ENCODE measurements at regions not wholly inside any gene's neighbourhood (a gene's known extent, or its start where the extent isn't known, plus 50 kb on each side); places are given as distances from the start of the nearest gene placed in this dataset.
"Not testable (repeated sequence)": the region's sequence is repeated elsewhere in the genome, so short reads cannot be mapped to it uniquely, and the experiment has no call there.

DNA sequence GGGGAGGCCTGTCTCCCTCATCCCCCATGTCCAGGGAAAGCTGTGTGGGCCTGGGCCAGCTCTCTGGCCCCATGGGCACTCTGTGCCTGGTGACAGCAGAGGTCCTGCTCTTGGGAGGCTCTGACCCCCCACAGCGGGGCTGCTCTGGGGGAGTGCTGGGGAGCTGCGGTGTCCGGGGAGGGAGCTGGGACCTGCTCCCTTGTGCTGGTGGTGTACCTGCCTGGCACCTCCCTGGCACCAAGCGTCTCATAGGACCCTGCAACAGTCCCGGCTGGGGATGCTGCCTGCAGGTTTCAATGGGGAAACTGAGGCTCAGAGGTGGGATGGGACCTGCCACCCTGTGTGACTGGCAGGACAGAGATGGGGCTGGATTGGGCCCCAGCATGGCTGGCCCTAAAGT, 111.3 kb downstream of the KIF26A start:
- DNase-seq (ENCODE audit: low read depth in 2 of 2) = no peak

DNA sequence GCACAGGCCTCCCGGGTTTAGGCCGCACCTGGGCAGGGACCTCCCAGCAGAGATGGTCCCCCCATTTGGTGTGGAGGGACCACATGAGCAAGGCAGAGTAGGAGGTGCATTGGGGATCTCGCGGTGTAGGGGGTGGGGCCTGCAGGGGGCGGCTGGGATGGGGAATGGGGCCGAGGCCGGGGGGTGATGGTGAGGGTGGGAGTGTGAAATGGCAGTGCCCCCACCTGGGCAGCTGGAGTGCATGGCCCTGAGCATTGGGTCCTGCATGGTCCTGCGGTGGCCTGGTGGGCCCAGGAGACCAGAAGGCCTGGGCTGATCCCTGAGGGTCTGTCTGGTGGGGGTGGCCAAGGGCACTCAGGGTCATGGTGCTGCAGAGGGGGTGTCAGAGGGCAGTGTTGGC, 111.8 kb downstream of the KIF26A start:
- no peak for DNase-seq (ENCODE audit: low read depth in 2 of 2)

DNA sequence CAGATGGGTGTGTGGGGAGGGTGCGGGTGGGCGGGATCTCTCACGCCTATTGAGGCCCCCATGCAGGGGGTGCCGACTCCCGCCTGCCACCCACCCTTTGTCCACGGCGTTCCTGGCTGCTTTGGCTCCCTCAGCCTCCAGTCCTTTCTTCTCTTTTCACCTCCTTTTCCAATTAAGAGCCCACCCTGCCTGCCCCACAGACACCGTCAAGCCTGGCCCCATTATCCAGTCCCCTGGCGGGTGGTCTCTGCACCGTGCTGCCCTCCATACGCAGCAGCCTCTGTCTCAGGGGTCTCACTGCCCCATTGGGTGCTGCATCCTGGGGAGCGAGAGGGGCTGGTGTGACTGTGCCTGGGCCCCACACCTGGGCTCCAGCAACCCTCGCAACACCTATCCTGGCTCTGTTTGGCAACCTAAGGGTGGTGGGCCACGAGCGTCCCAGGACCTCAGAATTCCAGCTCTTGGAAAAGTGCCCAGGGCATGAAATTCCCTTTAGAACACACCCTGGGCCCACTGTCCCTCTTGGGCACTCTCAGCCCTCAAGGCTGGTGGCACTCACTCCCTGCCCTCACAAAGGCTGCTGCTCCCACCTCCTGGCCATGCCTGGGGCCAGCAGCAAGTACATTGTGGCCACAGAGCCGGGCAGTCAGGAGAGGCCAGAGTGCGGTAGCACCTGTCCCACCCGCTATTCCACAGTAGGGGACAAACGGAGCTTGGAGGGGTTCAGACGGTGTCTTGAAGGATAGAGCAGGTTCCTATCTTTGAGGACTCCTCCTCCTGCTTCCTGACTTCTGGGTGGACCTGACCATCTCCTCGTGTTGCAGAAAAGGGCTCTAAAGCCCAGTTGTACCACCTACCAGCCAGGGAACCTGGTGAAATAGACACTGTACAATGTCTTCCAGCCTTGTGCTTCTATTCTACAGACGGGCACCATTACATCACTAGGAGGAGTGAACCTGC, 114.1 kb downstream of the KIF26A start:
- no peak for DNase-seq (ENCODE audit: low read depth in 2 of 2)

DNA sequence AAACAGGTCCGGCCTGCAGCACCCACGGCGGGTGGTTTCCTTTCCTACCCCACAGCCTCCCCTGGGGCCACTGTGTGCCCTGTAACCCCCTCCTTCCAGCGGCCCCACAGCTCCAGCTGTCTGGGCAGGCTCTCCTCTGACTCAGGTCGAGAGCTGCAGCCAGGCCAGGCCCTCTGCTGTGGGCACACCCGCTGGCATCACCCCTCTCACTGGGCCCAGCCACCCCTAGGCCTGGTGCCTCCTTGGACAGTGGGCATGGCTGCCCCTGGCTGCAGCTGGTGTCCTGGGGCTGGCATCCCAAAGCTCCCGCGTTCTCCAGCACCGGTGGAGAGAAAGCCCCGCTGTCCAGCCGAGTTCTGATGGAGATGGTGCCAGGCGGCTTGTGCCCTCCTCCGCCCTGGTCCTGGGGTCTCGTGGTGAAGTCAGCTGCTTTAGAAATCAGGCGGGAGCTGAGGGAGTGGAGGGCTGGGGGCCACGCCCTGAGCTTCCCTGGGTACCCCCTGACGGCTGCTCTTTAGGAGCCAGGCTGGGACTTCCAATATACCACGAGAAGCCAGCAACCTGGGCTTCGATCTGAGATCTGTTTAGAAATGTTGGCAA, 114.9 kb downstream of the KIF26A start:
- DNase-seq (ENCODE audit: low read depth in 2 of 2) = no peak

DNA sequence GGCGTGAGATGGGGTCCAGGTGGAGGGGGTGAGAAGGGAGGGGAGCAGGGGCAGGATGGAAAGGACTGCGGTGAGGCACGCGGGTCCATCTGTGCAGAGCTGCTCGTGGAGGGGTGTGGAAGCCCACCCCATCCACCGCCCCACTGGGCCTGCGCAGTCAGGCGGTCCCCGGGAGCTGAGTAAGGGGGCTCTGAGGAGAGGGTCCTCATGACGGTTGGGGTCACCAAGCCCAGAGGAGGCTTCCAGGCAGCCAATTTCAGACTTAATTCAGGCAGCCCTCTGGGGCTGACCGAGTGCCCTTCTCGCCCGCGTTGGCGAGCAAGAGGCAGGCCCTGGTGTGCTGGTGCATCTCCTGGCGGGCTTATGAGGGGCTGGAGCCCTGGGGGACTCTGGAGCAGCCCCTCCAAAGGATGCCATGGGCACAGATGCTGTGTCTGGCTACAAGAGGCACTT, 115.5 kb downstream of the KIF26A start:
- DNase-seq (ENCODE audit: low read depth in 2 of 2) = no peak

DNA sequence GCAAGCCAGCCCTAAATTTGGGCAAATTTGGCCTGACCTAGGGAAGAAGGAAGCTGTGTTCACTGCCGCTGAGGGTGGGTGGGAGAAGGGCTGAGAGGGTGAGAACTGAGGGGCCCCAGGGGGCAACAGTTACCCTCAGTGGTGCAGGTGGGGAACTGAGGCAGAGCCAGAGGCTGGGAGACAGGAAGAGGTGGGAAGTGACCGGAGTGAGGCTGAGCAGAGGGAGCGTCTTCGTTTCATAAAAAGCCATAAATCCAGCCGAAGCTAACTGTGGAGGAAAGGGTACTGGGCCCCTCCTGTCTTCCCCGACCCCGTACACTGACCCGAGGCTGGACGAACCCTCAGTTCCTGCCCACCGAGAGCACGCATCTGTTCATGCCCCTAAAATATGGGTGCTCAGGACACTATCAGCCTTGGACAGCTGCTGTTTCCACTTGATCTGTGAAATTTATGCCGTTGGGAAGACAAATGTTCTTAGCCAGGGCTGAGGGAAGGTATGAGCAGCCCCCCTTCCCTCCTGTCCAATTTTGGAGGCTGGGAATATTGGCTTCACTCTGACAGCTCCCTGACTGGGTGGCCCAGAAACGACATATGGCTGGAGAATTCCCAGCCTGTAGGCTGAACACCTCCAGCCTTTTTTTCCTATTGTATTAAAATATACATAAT, 116.5 kb downstream of the KIF26A start:
- no peak for DNase-seq (ENCODE audit: low read depth in 2 of 2)

DNA sequence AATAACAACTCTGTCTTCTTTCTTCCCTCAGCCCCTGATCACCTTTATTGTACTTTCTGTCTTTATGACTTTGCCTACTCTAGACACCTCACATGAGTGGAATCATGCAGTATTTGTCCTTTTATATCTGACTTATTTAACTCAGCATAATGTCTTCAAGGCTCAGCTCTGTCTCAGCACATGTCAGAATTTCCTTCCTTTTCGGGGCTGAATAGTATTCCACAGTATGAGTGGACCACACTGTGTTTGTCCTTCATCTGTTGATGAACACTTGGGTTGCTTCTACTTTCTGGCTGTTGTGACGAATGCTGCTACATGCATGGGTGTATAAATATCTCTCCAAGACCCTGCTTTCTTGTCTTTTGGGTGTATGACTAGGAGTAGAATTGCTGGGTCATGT, 117.6 kb downstream of the KIF26A start:
- no peak for DNase-seq (ENCODE audit: low read depth in 2 of 2)

DNA sequence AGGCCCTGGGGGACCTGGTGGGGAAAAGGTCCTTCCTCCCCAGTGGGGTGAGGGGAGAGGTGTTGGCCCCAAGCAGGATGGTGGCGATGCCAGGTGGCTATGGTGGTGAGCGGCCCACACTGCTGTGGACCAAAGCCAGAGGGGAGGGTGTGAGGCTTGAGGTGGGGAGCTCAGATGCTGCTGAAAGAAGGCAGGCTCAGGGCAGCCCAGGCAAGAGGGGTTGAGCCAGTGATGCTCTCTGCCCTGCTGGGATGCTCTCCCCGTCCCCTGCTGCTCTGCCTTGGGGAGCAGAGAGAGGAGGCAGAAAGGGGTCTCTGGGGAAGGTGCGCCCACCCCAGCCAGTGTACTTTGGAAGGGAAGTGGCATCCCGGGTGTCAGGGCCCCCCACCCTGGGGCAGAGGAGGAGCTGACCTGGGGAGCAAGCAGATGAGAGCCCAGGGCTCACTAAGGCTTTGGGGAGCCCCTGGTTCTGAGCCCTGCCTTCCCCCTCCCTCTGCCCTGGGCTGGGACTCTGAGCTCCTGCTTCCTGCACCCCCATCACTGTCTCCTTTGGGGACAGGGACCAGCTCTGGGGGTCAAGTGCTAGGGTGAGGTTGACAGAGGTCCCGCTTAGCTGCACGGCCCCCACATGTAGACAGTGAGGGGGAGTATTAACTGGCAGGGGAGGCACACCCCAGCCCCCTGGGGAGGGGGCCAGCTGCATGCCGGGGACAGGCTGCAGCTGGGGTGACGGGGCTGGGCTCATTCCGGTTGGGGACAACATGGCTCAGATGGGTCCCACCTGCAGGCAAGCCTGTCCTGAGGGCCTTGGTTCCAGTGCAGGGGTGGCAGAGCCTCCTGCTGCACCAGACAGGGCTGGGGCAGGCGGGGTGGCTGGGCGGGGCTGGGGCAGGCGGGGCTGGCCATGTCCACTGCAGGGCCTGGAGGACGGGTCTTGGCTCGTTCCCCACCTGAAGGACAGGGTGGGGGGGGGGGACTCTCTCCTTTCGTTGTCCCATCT, 124.4 kb downstream of the KIF26A start:
- no peak for DNase-seq (ENCODE audit: low read depth in 2 of 2)

DNA sequence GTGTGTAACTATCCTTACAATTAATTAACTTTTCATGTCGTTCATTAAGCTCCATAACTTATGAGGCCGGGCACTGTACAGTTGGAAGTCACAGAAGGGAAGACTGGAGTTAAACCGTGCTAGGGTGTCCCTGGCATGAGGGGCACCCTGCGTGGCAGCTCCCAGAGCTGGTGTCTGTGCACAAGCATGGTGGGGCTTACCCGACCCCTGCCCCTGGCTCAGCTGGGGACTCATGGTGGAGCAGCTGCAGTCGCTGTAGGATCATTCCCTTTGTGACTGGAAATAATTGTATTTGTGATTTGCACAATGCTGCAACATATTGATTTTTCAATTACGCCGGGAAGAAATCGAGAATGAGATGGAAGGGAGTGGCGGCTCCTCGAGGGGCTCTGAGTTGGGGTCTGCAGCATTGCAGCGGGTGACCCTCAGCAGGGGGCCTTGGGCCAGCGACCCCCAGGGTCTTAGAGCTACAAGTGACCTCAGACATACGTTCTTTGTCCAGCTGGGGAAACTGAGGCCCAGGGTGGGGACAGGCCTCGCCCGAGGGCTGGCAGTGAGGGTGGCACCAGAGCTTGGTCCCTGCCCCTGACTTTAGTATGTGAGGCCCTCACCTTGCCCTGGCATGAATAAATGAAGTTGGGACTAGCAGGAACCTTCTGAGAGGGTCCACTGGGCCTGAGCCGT, 125.4 kb downstream of the KIF26A start:
- no peak for DNase-seq (ENCODE audit: low read depth in 2 of 2)

DNA sequence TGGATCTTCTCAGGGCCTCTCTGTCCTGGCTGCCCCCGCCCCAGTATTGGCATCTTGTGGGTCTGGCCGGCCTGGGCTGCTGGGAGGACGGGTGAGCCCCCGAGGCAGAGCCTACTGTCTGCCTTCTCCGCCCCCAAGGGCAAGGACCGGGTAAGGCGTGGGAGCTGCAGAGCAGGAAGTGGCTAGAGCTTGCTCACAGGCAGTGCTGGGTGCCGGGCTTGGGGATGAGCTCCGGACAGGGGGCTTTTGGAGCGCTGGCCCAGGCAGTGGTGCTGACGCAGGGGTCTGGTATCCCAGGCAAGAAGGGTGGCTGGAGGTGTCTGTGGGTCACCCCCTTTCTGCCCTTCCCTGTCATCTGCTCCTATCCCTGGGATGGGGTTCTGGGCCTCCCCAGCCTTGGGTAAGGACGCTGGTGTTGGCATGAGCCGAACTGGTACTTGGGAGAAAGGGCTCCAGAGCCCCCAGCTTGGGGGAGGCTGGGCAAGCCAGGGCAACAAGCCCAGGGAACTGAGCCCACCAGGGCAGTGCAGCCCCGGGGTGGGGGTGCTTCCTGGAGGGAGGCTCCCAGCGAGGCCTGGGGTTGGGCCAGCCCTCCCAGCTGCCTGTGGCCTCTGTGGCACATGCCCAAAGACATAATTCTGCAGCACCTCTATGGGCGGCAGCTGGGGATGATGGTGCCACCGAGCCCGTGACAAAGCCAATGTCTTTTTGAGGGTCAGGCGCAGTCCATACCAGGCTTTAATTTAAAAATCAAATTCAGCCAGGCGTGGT, 126.3 kb downstream of the KIF26A start:
- DNase-seq (ENCODE audit: low read depth in 2 of 2) = no peak

DNA sequence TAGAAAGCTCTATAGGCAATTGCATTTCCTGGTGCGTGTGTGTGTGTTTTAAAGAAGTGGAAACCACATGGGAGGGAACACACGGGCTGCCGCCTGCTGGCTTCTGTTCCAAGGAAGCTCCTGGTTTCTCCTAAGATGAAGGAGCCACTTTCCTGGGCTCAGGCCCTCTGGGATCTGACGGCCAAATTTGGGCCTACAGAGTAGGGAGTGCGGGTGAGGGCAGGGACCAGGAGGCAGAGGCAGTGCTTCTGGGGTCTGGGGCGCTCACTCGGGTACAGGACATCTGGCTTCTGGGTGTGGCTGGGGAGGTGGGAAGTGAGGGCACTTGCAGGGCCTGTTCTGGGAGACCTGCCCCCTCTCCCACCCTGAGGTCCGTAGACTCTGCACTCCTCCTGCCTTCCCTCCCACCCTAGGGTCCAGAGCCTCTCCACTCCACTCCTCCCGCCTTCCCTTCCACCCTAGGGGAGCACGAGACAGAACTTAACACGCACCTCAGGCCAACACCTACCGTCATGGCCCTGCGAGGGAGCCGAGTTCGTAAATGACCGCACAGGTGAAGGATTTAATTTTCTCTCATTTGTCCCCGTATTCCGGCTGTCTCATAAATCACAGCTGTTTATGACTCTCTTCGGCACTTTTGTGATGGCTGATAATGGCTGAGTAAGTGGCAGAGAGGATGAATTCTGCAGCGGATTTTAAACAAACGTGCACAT, 127.7 kb downstream of the KIF26A start:
- no peak for DNase-seq (ENCODE audit: low read depth in 2 of 2)

DNA sequence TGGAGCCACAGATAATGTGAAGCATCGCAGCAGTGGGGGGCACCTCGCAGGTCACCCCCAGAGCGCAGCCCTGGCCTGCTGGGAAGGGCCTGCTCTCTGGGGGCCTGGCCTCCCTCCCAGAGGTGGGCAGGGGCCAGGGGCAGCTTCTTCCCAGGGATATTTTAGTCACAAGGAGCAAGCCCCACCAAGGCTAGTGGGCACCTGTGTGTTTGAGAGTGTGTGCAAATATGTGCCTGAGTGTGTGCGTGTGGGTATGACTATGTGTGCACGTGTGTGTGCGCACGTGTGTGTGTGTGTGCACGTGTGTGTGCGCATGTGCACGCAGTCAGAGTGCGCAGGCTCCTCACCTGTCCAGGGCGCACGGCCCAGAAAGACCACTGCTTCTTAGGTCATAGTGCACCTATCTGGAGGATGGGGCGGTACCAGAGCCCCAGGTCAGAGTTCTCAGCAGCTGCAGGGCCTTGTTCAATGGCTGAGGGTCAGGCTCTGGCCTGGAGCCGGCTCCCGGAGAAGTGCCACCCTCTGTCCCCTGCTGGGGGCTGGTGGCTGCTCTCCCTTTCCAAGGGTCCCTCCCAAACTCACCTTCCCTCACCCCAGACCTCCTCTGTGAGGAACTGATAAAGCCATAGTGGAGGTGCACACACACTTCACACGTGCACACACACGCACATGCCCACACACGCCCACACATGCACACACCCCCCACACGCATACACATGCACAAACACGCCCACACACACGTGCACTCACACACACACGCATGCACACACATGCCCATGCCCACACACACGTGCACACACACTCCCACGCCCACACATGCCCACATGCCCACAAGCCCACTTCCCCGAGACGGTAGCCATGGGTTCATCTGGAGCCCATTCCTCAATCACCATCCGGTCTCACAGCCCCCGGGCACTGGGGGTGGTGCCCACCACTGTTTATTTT, 128.5 kb downstream of the KIF26A start:
- no peak for DNase-seq (ENCODE audit: low read depth in 2 of 2)

DNA sequence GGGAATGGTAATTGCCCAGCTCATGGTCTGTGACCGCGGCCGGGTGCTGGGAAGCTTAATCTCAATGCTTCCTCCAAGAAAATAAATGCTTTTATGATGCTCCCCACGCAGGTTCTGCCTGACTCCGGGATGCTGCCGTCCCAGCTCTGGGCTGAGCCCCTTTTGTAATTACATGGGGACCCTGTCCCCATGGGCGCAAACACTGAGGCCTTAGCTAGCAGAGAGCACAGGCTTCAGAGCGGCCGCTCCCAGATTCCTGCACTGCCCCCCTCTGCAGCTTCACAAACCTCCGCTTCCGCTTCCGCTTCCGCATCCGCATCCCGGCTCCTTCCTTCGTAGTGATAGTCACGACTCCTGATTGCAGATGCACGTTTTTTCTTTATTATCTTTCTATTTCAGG, 129.5 kb downstream of the KIF26A start:
- no peak for DNase-seq (ENCODE audit: low read depth in 2 of 2)

DNA sequence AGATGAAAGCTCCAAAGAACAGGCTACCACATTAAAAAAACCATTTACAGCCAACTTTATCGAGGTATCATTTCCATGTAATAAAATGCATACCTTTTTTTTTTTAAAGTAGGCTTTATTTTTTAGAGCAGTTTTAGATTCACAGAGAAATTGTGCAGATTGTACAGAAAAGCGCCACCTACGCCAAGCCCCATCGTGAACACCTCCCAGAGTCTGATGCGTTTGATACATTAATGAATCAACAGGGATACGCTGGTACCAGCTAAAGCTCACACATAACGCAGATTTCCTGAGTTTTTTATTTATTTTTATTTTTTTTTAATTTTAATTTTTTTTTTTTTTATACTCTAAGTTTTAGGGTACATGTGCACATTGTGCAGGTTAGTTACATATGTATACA, 129.9 kb downstream of the KIF26A start:
- no peak for DNase-seq (ENCODE audit: low read depth in 2 of 2)

DNA sequence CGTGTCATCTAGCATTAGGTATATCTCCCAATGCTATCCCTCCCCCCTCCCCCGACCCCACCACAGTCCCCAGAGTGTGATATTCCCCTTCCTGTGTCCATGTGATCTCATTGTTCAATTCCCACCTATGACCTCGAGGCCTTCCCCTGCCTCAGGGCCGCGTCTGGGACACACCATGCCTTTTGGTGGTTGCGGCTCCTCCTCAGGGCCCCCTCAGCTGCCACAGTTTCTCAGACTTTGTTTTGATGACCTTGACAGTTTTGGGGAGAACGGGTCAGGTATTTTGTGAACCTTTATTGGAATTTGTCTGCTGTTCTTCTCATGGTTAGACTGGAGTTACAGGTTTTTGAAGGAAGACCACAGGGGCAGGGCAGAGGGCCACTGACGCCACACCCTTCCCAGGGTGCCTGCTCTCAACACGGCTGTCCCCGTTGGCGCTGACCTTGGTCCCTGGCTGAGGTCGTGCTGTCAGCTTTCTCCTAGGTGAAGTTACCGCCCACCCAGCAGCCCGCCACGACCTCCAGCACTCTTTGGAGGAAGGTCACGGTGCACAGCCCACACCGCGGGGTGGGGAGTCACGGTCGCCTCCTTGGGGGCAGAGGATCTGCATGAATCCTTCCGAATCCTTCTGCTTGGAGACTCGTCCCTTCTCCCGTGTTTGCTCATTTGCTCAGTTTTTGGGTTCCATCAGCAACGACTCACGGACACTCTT, 130.5 kb downstream of the KIF26A start:
- no peak for DNase-seq (ENCODE audit: low read depth in 2 of 2)

DNA sequence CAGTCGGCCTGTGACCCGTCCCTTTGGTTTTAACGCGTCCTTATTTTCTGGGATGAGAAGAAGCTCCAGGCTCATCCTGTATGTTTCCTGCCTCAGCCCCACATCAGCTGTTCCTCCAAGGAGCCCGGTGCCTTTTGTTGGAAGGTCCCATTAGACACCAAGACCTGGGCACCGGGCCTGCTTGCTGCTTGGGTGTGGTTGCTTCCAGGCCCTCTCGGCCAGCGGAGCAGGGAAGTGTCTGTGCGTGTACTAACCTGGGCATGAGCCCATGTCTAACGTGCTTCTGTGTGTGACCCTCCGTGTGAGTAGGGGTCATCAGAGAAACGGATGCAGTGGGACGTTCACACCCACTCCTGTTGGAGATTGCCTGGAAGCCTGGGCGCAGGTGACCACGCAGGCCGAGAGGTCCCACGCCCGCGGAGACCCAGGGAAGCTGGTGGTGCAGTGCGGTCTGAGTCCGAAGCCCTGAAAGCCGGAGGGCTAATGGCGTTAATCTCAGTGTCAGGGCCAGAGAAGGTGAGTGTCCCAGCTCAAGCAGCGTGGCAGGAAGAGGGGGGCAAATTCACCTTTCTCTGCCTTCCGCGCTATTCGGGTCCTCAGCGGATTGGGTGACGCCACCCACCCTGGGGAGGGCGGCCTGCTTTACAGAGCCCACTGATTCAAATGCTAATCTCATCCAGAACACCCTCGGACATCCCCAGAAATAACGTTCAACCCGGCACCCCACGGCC, 131.3 kb downstream of the KIF26A start:
- DNase-seq (ENCODE audit: low read depth in 2 of 2) = not testable (repeated sequence)

DNA sequence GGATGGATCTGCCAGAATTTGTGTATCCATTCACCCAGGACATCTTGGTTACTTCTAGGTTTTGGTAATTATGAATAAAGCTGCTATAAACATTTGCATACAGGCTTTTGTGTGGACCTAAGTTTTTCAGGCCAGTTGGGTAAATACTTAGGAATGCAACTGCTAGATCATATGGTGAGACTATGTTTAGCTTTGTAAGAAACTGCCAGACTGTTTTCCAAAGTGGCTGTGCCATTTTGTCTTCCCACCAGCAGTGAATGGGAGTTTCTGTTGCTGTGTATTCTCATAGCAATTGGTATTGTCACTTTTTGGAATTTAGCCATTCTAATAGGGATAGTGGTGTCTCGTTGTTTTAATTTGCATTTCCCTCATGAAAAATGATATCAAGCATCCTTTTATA, 133.0 kb downstream of the KIF26A start:
- DNase-seq (ENCODE audit: low read depth in 2 of 2) = no peak

All from dermis microvascular lymphatic vessel endothelial cell (primary cell).